GM19467 (cell line): ENCODE measurements at regions not wholly inside any gene's neighbourhood (a gene's known extent, or its start where the extent isn't known, plus 50 kb on each side); places are given as distances from the start of the nearest gene placed in this dataset.
"Not testable (repeated sequence)": the region's sequence is repeated elsewhere in the genome, so short reads cannot be mapped to it uniquely, and the experiment has no call there.

Source experiments
- ATAC-seq: cut with Tn5 transposase; IDR thresholded peaks from one replicate; pipeline ENCODE4 v1.9.1; 2021; ENCODE audit warnings: mild to moderate bottlenecking, moderate library complexity; ENCODE audit not compliant: unreplicated experiment

GRCh38 chr11:86148345-86148747 is 79.5 kb upstream of the PICALM start:
- ATAC-seq = no peak

GRCh38 chr11:86147004-86147403 is 78.1 kb upstream of the PICALM start:
- no peak for ATAC-seq

GRCh38 chr11:86145439-86146156 is 76.7 kb upstream of the PICALM start:
- no peak for ATAC-seq

GRCh38 chr11:86144846-86145245 is 76.0 kb upstream of the PICALM start:
- no peak for ATAC-seq

GRCh38 chr11:86144087-86144486 is 75.2 kb upstream of the PICALM start:
- not testable (repeated sequence) for ATAC-seq

- no peak for ATAC-seq
Measured at GRCh38 chr11:86143087-86144030, 74.5 kb upstream of the PICALM start.

GRCh38 chr11:86142170-86142569 is 73.3 kb upstream of the PICALM start:
- ATAC-seq = no peak

GRCh38 chr11:86141727-86142126 is 72.8 kb upstream of the PICALM start:
- no peak for ATAC-seq

- ATAC-seq = no peak
Measured at GRCh38 chr11:86140334-86140990, 71.6 kb upstream of the PICALM start.

- peak; percentile 59 for ATAC-seq
Measured at GRCh38 chr11:86138958-86139357, 70.1 kb upstream of the PICALM start.

- no peak for ATAC-seq
Measured at GRCh38 chr11:86136538-86136937, 67.7 kb upstream of the PICALM start.

- no peak for ATAC-seq
Measured at GRCh38 chr11:86135319-86135714, 66.4 kb upstream of the PICALM start.

GRCh38 chr11:86134580-86135318 is 65.9 kb upstream of the PICALM start:
- no peak for ATAC-seq

GRCh38 chr11:86132667-86133249 is 63.9 kb upstream of the PICALM start:
- no peak for ATAC-seq

GRCh38 chr11:86129740-86130540 is 61.1 kb upstream of the PICALM start:
- ATAC-seq = no peak

- no peak for ATAC-seq
Measured at GRCh38 chr11:86128914-86129313, 60.0 kb upstream of the PICALM start.

- ATAC-seq = no peak
Measured at GRCh38 chr11:86126862-86127261, 58.0 kb upstream of the PICALM start.

GRCh38 chr11:86124251-86125233 is 55.7 kb upstream of the PICALM start:
- ATAC-seq = peak; percentile 38
